ENCODE measurements at regions not wholly inside any gene's neighbourhood (a gene's known extent, or its start where the extent isn't known, plus 50 kb on each side); places are given as distances from the start of the nearest gene placed in this dataset.

- Mint-ChIP-seq H3K36me3 (ENCODE audit: low read depth, unreplicated experiment) (no peaks in the 10 kb centered on the region), H3K27me3 (ENCODE audit: low read depth, unreplicated experiment) (peaks cover 30% of the 10 kb centered on the region), H3K4me1 (ENCODE audit: low read depth, unreplicated experiment) (peaks cover 6% of the 10 kb centered on the region), H3K4me3 (ENCODE audit: unreplicated experiment) (no peak overlapping the region), H3K9me3 (ENCODE audit: unreplicated experiment) (no peaks in the 10 kb centered on the region), H3K27ac (ENCODE audit: unreplicated experiment) (no peak overlapping the region)
- Histone ChIP-seq H3K9me3 (ENCODE audit: insufficient read depth, low read depth, low read length) (no peaks in the 10 kb centered on the region), H3K4me3 (ENCODE audit: insufficient read depth, low read depth, low read length) (no peak overlapping the region), H3K27me3 (ENCODE audit: insufficient read depth, low read length) (no peaks in the 10 kb centered on the region), H3K79me2 (ENCODE audit: insufficient read depth, low read length) (no peaks in the 10 kb centered on the region), H3K4me1 (ENCODE audit: insufficient read depth, low read length) (peaks cover 19% of the 10 kb centered on the region), H3K4me2 (ENCODE audit: low read length) (no peak overlapping the region), H3K36me3 (ENCODE audit: insufficient read depth, low read length) (no peaks in the 10 kb centered on the region), H2AFZ (ENCODE audit: low read depth, low read length) (no peak overlapping the region), H3K9ac (ENCODE audit: low read length) (no peak overlapping the region), H3K27ac (ENCODE audit: low read depth, low read length) (no peak overlapping the region), H4K20me1 (ENCODE audit: insufficient read depth, low read length) (no peaks in the 10 kb centered on the region)
- no peak for TF ChIP-seq EZH2 (IDR thresholded peaks at IDR 0.05; ENCODE audit: insufficient read depth, low read length)
- TF ChIP-seq, protein P1, sequence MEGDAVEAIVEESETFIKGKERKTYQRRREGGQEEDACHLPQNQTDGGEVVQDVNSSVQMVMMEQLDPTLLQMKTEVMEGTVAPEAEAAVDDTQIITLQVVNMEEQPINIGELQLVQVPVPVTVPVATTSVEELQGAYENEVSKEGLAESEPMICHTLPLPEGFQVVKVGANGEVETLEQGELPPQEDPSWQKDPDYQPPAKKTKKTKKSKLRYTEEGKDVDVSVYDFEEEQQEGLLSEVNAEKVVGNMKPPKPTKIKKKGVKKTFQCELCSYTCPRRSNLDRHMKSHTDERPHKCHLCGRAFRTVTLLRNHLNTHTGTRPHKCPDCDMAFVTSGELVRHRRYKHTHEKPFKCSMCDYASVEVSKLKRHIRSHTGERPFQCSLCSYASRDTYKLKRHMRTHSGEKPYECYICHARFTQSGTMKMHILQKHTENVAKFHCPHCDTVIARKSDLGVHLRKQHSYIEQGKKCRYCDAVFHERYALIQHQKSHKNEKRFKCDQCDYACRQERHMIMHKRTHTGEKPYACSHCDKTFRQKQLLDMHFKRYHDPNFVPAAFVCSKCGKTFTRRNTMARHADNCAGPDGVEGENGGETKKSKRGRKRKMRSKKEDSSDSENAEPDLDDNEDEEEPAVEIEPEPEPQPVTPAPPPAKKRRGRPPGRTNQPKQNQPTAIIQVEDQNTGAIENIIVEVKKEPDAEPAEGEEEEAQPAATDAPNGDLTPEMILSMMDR (IDR thresholded peaks at IDR 0.05; ENCODE audit: insufficient read depth, low read depth, low read length), result no peak
- FAIRE-seq (no peak), DNase-seq (ENCODE audit: low read depth) (no peak)
Measured at GRCh38 chr11:69943506-69943905, 124.3 kb upstream of the FGF3 start.

- DNase-seq (ENCODE audit: low read depth), result no peak
- Histone ChIP-seq H3K9ac (ENCODE audit: low read length) (no peak overlapping the region), H2AFZ (ENCODE audit: low read depth, low read length) (no peak overlapping the region), H3K27ac (ENCODE audit: low read depth, low read length) (no peak overlapping the region), H3K4me2 (ENCODE audit: low read length) (no peak overlapping the region), H3K27me3 (ENCODE audit: insufficient read depth, low read length) (no peaks in the 10 kb centered on the region), H4K20me1 (ENCODE audit: insufficient read depth, low read length) (no peaks in the 10 kb centered on the region), H3K9me3 (ENCODE audit: insufficient read depth, low read depth, low read length) (no peaks in the 10 kb centered on the region), H3K4me3 (ENCODE audit: insufficient read depth, low read depth, low read length) (no peak overlapping the region), H3K79me2 (ENCODE audit: insufficient read depth, low read length) (no peaks in the 10 kb centered on the region), H3K36me3 (ENCODE audit: insufficient read depth, low read length) (no peaks in the 10 kb centered on the region), H3K4me1 (ENCODE audit: insufficient read depth, low read length) (peaks cover 26% of the 10 kb centered on the region)
- no peak for TF ChIP-seq EZH2 (IDR thresholded peaks at IDR 0.05; ENCODE audit: insufficient read depth, low read length)
- TF ChIP-seq, protein P1 (IDR thresholded peaks at IDR 0.05; ENCODE audit: insufficient read depth, low read depth, low read length), result no peak
- peaks cover 28% of the 10 kb centered on the region for H3K27me3 Mint-ChIP-seq (ENCODE audit: low read depth, unreplicated experiment)
- H3K9me3 Mint-ChIP-seq (ENCODE audit: unreplicated experiment), result no peaks in the 10 kb centered on the region
- H3K36me3 Mint-ChIP-seq (ENCODE audit: low read depth, unreplicated experiment), result no peaks in the 10 kb centered on the region
- no peak overlapping the region for H3K4me3 Mint-ChIP-seq (ENCODE audit: unreplicated experiment)
- peaks cover 13% of the 10 kb centered on the region for H3K4me1 Mint-ChIP-seq (ENCODE audit: low read depth, unreplicated experiment)
- FAIRE-seq, result no peak
- no peak overlapping the region for H3K27ac Mint-ChIP-seq (ENCODE audit: unreplicated experiment)
Measured at GRCh38 chr11:69944146-69944795, 125.1 kb upstream of the FGF3 start.

DNA sequence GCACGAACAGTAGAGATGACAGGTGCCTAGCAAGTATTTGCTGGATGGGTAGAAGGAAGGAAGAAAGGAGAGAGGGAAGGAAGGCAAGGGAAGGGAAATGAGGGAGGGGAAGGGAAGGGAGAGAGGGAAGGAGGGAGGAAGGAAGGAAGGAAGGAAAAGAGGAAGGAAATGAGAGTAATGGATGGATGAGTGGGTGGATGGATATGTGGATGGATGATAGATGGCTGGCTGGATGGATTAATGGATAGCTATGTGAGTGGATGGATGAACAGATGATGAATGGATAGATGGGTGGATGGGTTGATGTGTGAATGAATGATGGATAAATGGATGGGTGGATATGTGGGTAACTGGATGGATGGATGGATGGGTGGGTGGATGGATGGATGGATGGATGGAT lies 125.9 kb upstream of the FGF3 start:
- H3K9me3 ChIP-seq (ENCODE audit: insufficient read depth, low read depth, low read length), result peaks cover 1% of the 10 kb centered on the region
- Mint-ChIP-seq H3K9me3 (ENCODE audit: unreplicated experiment) (peaks cover 2% of the 10 kb centered on the region), H3K4me3 (ENCODE audit: unreplicated experiment) (no peak overlapping the region), H3K27me3 (ENCODE audit: low read depth, unreplicated experiment) (peaks cover 28% of the 10 kb centered on the region), H3K36me3 (ENCODE audit: low read depth, unreplicated experiment) (no peaks in the 10 kb centered on the region), H3K4me1 (ENCODE audit: low read depth, unreplicated experiment) (peaks cover 17% of the 10 kb centered on the region), H3K27ac (ENCODE audit: unreplicated experiment) (no peak overlapping the region)
- H3K27me3 ChIP-seq (ENCODE audit: insufficient read depth, low read length), result no peaks in the 10 kb centered on the region
- FAIRE-seq, result no peak
- peaks cover 28% of the 10 kb centered on the region for H3K4me1 ChIP-seq (ENCODE audit: insufficient read depth, low read length)
- TF ChIP-seq, protein P1 (IDR thresholded peaks at IDR 0.05; ENCODE audit: insufficient read depth, low read depth, low read length), result no peak
- TF ChIP-seq EZH2 (IDR thresholded peaks at IDR 0.05; ENCODE audit: insufficient read depth, low read length), result no peak
- no peaks in the 10 kb centered on the region for H3K36me3 ChIP-seq (ENCODE audit: insufficient read depth, low read length)
- no peak overlapping the region for H3K4me2 ChIP-seq (ENCODE audit: low read length)
- H3K4me3 ChIP-seq (ENCODE audit: insufficient read depth, low read depth, low read length), result no peak overlapping the region
- H2AFZ ChIP-seq (ENCODE audit: low read depth, low read length), result no peak overlapping the region
- H3K79me2 ChIP-seq (ENCODE audit: insufficient read depth, low read length), result no peaks in the 10 kb centered on the region
- no peak for DNase-seq (ENCODE audit: low read depth)
- no peaks in the 10 kb centered on the region for H4K20me1 ChIP-seq (ENCODE audit: insufficient read depth, low read length)
- no peak overlapping the region for H3K27ac ChIP-seq (ENCODE audit: low read depth, low read length)
- no peak overlapping the region for H3K9ac ChIP-seq (ENCODE audit: low read length)
